Colonic mucosa (tissue), 4 donors: ENCODE measurements at regions not wholly inside any gene's neighbourhood (a gene's known extent, or its start where the extent isn't known, plus 50 kb on each side); places are given as distances from the start of the nearest gene placed in this dataset.
"Not testable (repeated sequence)": the region's sequence is repeated elsewhere in the genome, so short reads cannot be mapped to it uniquely, and the experiment has no call there.

Experiments
- DNase-seq: peaks from one replicate; pipeline ENCODE4 v3.0.0-alpha.2; 2020
- H3K27ac ChIP-seq: fragments of 200-600 bp; one replicate; pipeline ENCODE4 v1.8.0; 2021
- H3K27me3 ChIP-seq: fragments of 200-600 bp; one replicate; pipeline ENCODE4 v1.8.0; 2021
- H3K36me3 ChIP-seq: fragments of 200-600 bp; one replicate; pipeline ENCODE4 v1.8.0; 2021
- H3K4me1 ChIP-seq: fragments of 200-600 bp; one replicate; pipeline ENCODE4 v1.8.0; 2021; ENCODE audit warnings: mild to moderate bottlenecking
- H3K4me3 ChIP-seq: fragments of 200-600 bp; one replicate; pipeline ENCODE4 v1.8.0; 2021
- H3K9ac ChIP-seq, 2 donors: one replicate each; pipeline ENCODE4 v1.7.0; 2013; ENCODE audit warnings: control low read depth in 2 of 2, low read depth in 2 of 2, low read length in 2 of 2
- H3K9me3 ChIP-seq: fragments of 200-600 bp; one replicate; pipeline ENCODE4 v1.8.0; 2021
- intact Hi-C: fragments of 100-400 bp; cut with DNase I; formaldehyde crosslinking; loops from one replicate; pipeline ENCODE4 v1.14.1; 2022
- TF ChIP-seq, protein P1 (sequence below): fragments of 200-600 bp; IDR thresholded peaks from one replicate; pipeline ENCODE4 v1.8.0; 2022; ENCODE audit warnings: antibody characterized with exemption, mild to moderate bottlenecking
- donor health status: healthy.
- donor health status: DM: no; HTN: no; CAD: no.
- donor health status: DM: no; HTN: no; CAD: no.

DNA sequence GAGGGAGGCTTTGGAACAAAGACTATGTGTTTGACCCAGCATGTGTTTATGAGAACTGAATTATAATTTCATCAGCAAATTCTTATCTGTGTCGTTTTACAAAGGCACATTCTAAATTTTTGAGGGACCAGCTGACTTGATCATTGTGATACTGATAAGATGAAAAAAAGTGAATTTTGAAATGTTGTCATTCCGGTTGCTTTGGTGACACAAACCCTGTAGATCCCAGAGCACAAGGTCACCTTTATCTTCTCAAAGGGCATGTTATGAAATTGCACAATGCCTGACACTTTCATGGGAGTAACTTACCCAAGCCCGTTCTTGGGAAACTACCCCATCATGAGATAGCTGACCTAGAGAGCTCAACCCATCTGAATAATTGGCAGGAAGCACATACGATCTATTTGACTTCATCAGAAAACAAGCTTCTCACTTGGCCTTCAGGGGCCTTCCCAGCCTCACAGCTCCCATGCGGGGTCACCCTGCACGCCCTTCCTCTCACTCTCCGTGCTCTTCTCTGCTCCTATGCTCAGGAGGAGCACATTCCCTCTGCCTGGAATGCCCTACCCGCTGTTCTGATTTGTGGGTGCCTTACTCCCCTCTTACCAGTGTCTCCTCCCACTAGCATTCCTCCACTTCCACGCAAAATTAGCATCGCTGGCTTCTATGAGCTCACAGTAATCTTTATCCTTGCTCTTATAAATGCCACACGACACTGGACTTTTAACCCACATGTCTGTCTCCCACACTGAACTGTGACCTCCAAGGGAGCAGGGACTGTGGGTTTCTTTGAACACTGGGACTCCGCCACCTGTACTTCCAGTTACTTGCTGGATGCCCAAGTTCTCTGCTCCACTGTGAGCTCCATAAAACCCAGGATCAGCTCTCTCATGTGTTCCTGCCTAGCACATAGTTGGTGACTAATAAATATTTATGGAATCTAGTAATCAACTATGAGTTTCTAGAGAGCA, 555.8 kb upstream of the ID2 start:
- H3K4me1 ChIP-seq, result no peaks in the 10 kb centered on the region
- H3K9ac ChIP-seq, result no peak overlapping the region
- TF ChIP-seq, protein P1, sequence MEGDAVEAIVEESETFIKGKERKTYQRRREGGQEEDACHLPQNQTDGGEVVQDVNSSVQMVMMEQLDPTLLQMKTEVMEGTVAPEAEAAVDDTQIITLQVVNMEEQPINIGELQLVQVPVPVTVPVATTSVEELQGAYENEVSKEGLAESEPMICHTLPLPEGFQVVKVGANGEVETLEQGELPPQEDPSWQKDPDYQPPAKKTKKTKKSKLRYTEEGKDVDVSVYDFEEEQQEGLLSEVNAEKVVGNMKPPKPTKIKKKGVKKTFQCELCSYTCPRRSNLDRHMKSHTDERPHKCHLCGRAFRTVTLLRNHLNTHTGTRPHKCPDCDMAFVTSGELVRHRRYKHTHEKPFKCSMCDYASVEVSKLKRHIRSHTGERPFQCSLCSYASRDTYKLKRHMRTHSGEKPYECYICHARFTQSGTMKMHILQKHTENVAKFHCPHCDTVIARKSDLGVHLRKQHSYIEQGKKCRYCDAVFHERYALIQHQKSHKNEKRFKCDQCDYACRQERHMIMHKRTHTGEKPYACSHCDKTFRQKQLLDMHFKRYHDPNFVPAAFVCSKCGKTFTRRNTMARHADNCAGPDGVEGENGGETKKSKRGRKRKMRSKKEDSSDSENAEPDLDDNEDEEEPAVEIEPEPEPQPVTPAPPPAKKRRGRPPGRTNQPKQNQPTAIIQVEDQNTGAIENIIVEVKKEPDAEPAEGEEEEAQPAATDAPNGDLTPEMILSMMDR, result no peak
- no peaks in the 10 kb centered on the region for H3K9me3 ChIP-seq
- H3K4me3 ChIP-seq, result no peak overlapping the region
- intact Hi-C loops, result no loop called here
- H3K27ac ChIP-seq, result no peak overlapping the region
- no peaks in the 10 kb centered on the region for H3K27me3 ChIP-seq
- no peaks in the 10 kb centered on the region for H3K36me3 ChIP-seq
- DNase-seq, result no peak

DNA sequence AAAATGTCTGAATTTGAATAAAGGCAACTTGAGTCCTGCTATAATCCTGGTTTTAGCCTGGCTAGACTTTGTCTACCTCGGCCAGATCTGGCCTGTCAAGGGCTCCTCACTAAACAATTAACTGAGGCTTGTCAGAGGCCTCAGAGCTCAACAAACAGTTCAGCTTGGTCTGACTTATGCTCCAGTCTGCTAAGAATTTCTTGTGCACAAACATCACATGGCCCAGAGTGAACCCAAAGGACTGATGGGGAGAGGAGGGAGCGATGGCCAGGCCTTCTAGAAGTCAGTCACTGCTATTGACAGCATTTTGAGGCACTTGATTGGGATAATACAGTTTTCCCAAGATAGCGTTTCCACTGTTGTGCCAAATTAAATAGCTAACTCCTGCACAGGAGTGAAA, 555.1 kb upstream of the ID2 start:
- Histone ChIP-seq H3K27me3 (no peaks in the 10 kb centered on the region), H3K4me1 (no peaks in the 10 kb centered on the region), H3K9ac (no peak overlapping the region), H3K36me3 (no peaks in the 10 kb centered on the region), H3K4me3 (no peak overlapping the region), H3K27ac (no peak overlapping the region), H3K9me3 (no peaks in the 10 kb centered on the region)
- intact Hi-C loops, result no loop called here
- DNase-seq, result no peak
- TF ChIP-seq, protein P1, result no peak

DNA sequence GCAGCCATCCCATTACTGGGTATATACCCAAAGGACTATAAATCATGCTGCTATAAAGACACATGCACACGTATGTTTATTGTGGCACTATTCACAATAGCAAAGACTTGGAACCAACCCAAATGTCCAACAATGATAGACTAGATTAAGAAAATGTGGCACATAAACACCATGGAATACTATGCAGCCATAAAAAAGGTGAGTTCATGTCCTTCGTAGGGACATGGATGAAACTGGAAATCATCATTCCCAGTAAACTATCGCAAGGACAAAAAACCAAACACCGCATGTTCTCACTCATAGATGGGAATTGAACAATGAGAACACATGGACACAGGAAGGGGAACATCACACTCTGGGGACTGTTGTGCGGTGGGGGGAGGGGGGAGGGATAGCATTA, 550.4 kb upstream of the ID2 start:
- intact Hi-C loops, H3K27me3 ChIP-seq, H3K36me3 ChIP-seq, DNase-seq, H3K4me1 ChIP-seq, H3K9ac ChIP-seq, H3K4me3 ChIP-seq, H3K9me3 ChIP-seq, H3K27ac ChIP-seq: not testable (repeated sequence)

DNA sequence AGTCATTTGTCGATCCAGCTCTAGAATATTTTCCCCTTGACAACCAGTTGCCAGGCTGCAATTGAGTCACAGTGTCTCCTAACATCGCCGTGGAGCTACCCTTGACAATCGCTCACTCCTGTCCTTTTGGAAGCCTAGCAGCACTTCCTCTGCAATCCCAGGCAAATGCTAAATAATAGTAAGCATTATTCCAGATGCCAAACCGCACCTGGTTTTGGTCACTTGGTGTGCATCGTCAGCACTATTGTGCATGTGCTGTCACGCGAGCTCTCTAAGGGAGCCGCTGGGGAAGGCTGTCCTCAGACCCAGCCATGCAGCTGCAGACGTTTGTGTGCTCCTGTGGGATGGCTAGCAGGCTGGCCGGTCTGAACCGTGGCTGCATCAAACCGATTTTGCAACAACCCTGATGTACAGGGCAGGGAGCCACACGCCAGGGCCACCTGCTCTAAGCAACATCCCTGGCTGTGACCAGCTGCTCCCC, 549.5 kb upstream of the ID2 start:
- TF ChIP-seq, protein P1, result no peak

DNA sequence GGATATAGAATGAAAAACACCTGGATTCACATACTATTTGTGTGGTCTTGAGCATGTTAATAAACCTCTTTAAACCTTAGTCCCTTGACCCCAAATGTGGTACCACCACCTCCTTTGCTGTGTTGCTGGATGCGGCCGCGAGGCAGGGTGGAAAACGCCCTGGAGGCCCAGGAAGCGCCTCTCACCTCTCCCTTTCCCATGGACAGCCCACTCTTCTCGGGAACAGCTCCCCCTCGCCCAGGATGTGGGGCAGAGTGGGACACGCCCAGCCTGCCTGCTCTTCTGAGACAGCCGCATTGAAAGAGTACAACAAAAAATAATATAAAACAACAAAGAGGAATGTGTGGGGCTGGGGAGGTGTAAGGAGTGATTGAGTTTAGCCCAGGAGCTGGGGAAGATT, 549.0 kb upstream of the ID2 start:
- TF ChIP-seq, protein P1, result no peak
- H3K27me3 ChIP-seq, result no peaks in the 10 kb centered on the region
- no peaks in the 10 kb centered on the region for H3K9me3 ChIP-seq
- peaks cover 4% of the 10 kb centered on the region for H3K4me1 ChIP-seq
- intact Hi-C loops, result no loop called here
- DNase-seq, result no peak
- H3K27ac ChIP-seq, result no peak overlapping the region
- H3K4me3 ChIP-seq, result no peak overlapping the region
- no peak overlapping the region for H3K9ac ChIP-seq
- no peaks in the 10 kb centered on the region for H3K36me3 ChIP-seq

More for the DNA sequence above, 549.5 kb upstream of the ID2 start:
- Histone ChIP-seq H3K9ac (no peak overlapping the region), H3K9me3 (no peaks in the 10 kb centered on the region), H3K4me1 (peaks cover 4% of the 10 kb centered on the region), H3K4me3 (no peak overlapping the region), H3K36me3 (no peaks in the 10 kb centered on the region), H3K27me3 (no peaks in the 10 kb centered on the region), H3K27ac (no peak overlapping the region)
- intact Hi-C loops, result no loop called here
- no peak for DNase-seq

DNA sequence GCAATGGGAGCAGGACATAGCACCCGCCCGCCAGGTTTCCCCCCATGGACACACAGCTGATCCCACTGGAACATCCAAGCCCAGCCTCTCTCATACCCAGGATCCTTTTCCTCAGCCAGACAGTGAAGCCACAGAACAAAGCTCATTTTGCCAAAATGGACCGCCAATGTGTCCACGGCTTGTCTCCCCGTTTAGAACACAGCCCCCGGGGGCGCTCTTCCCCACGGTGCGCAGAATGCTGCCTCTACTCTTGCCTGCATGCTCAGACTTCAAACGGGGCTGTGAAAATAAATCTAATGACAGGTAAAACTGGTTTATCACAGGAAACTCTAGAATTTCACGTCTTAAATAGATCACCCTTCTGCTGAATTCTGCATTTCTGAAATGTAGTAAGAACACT, 548.5 kb upstream of the ID2 start:
- Histone ChIP-seq H3K4me3 (no peak overlapping the region), H3K4me1 (peaks cover 4% of the 10 kb centered on the region), H3K9ac (no peak overlapping the region), H3K27me3 (no peaks in the 10 kb centered on the region), H3K36me3 (no peaks in the 10 kb centered on the region), H3K9me3 (no peaks in the 10 kb centered on the region), H3K27ac (no peak overlapping the region)
- intact Hi-C loops, result no loop called here
- DNase-seq, result no peak
- TF ChIP-seq, protein P1, result no peak
